Esophagus muscularis mucosa (tissue), 4 donors: ENCODE measurements at regions not wholly inside any gene's neighbourhood (a gene's known extent, or its start where the extent isn't known, plus 50 kb on each side); places are given as distances from the start of the nearest gene placed in this dataset.

Experiments used
- DNase-seq: peaks from one replicate; pipeline ENCODE4 v3.0.0-alpha.2; 2017; ENCODE audit errors: extremely low spot score
- H3K27ac ChIP-seq, 4 donors: fragments of 200-600 bp; sonication (generic); replicated peaks in 1 of 4; 1 replicate in 3 of 4; 2 replicates in 1 of 4; pipeline ENCODE4 v1.5.1; 2016 to 2019; ENCODE audit warnings: mild to moderate bottlenecking in 1 of 4
- H3K27me3 ChIP-seq, 4 donors: fragments of 200-600 bp; sonication (generic); one replicate each; pipeline versions ENCODE4 v1.5.1 to v1.6.0; 2016 to 2019
- H3K36me3 ChIP-seq, 4 donors: fragments of 200-600 bp; sonication (generic); one replicate each; pipeline ENCODE4 v1.5.1; 2016 to 2019
- H3K4me1 ChIP-seq, 4 donors: fragments of 200-600 bp; sonication (generic); one replicate each; pipeline ENCODE4 v1.5.1; 2016 to 2019
- H3K4me3 ChIP-seq, 4 donors: fragments of 200-600 bp; sonication (generic); 1 replicate in 2 of 4; 2 replicates in 2 of 4; pipeline ENCODE4 v1.5.1; 2016 to 2019; ENCODE audit warnings: mild to moderate bottlenecking in 4 of 4, moderate library complexity in 1 of 4
- H3K9me3 ChIP-seq, 4 donors: fragments of 200-600 bp; sonication (generic); 1 replicate in 3 of 4; 2 replicates in 1 of 4; pipeline ENCODE4 v1.5.1; 2016 to 2019
- EP300 ChIP-seq: sonication (generic); formaldehyde crosslinking; IDR thresholded peaks from one replicate; pipeline ENCODE4 v1.6.1; 2017; ENCODE audit warnings: antibody characterized with exemption
- POLR2A ChIP-seq: fragments of 450-650 bp; IDR thresholded peaks from one replicate; pipeline ENCODE4 v1.6.1; 2017; ENCODE audit warnings: antibody characterized with exemption, moderate library complexity, mild to moderate bottlenecking, low read depth
- POLR2AphosphoS5 ChIP-seq, 2 donors: sonication (generic); formaldehyde crosslinking; IDR thresholded peaks; one replicate each; pipeline ENCODE4 v1.6.1; 2017; ENCODE audit warnings: antibody characterized with exemption in 2 of 2
- WGBS: methylation state at CpG from one replicate; pipeline ENCODE4 v1.1.5; 2018; 5-methylcytosine and 5-hydroxymethylcytosine counted together
- intact Hi-C: fragments of 100-400 bp; cut with DNase I; formaldehyde crosslinking; loops from one replicate; pipeline ENCODE4 v1.15.1; 2023
- TF ChIP-seq, protein P1 (sequence below), 3 experiments: fragments of 200-600 bp in 2 of 3; fragments of 450-650 bp in 1 of 3; sonication (generic) in 2 of 3; IDR thresholded peaks; one replicate each; pipeline ENCODE4 v1.5.1; 2017 to 2019; ENCODE audit warnings: antibody characterized with exemption in 3 of 3, mild to moderate bottlenecking in 2 of 3, moderate library complexity in 1 of 3

DNA sequence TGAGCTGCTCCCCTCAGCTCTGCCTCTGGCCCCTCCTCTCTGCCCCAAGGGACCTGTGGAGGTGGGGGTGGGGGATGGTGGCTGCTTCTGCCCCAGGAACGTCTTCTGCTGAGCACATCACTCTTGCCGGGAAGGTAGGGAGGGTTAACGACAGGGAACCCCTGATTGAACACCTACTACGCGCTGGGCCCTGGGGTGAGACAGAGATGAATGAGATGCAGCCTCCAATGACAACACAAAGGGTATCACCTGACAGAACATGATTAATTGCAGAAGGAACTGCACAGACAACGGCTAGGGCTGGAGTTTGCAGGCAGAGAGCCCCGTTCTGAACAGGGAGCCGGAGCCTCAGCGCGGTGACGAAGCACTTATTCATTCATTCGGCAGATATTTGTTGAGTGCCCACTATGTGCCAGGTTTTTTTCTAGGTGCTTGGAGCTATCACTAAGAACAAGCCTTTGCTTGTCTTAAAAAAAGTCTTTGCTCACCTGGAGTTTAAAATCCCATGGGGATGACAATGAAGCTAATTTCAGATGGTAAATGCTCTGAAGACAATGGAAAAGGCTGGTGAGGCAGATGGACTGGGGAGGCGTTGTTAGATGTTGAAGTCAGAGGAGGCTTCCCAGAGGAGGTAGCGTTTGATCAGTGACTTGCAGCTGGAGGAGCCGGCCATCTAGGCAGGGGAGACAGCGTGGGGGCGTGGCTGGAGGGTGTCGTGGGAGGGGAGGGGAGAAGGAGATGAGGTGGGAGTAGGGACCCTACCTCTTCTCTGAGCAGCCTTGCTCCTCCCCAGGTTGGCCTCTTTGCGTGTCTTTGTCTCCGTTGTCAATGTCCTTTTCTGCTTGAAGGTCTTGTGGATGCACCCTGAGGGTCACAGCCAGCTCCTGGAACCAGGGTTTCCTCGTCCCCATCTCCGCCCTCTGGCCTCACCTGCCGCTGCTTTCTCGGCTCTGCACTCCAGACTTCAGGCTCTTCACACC, 103.1 kb upstream of the CSF3R start:
- DNase-seq: no peak
- peaks cover 0 to 92% (median 18%) of the 10 kb centered on the region in 4 donors for H3K27me3 ChIP-seq

DNA sequence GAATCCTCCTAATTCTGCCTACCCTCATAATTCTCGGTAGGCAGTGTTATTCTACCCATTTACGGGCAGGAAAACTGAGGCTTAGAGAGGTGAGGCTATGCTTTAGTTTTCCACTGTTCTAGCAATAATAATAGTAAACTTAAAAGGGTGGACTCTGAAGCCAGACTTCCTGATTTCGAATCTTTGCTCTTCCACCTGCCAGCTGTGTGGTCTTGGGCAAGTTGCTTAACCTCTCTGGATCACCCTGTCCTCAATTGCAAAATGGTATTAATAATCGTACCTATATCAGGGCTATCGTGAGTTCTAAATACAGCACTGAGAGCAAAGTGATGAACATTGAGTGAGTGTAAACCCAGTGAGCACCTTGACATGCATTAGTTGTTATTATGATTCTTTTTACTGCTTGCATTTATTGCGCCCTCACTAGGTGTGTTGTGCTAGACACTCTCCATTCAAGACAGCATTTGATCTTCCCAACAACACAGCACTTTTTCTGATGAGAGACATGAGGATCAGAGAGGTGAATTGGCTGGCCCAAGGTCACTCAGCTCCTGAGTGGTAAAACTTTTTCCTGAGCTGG, 102.3 kb upstream of the CSF3R start:
- TF ChIP-seq POLR2A (no peak), POLR2AphosphoS5 (IDR thresholded peaks at IDR 0.05) (no peak), EP300 (no peak)
- TF ChIP-seq, protein P1, sequence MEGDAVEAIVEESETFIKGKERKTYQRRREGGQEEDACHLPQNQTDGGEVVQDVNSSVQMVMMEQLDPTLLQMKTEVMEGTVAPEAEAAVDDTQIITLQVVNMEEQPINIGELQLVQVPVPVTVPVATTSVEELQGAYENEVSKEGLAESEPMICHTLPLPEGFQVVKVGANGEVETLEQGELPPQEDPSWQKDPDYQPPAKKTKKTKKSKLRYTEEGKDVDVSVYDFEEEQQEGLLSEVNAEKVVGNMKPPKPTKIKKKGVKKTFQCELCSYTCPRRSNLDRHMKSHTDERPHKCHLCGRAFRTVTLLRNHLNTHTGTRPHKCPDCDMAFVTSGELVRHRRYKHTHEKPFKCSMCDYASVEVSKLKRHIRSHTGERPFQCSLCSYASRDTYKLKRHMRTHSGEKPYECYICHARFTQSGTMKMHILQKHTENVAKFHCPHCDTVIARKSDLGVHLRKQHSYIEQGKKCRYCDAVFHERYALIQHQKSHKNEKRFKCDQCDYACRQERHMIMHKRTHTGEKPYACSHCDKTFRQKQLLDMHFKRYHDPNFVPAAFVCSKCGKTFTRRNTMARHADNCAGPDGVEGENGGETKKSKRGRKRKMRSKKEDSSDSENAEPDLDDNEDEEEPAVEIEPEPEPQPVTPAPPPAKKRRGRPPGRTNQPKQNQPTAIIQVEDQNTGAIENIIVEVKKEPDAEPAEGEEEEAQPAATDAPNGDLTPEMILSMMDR (IDR thresholded peaks at IDR 0.05): no peak
- H3K27ac ChIP-seq: no peak overlapping the region
- no peaks in the 10 kb centered on the region for H3K36me3 ChIP-seq
- intact Hi-C loops: no loop called here
- peaks cover 0 to 6% (median 0%) of the 10 kb centered on the region in 4 donors for H3K4me1 ChIP-seq
- WGBS: 74% methylated on average over 6 of the region's 6 CpGs
- H3K9me3 ChIP-seq: no peaks in the 10 kb centered on the region
- H3K4me3 ChIP-seq: no peak overlapping the region
- peaks cover 0 to 90% (median 18%) of the 10 kb centered on the region in 4 donors for H3K27me3 ChIP-seq
- DNase-seq: no peak

More for the DNA sequence above, 103.1 kb upstream of the CSF3R start:
- Histone ChIP-seq H3K36me3 (no peaks in the 10 kb centered on the region), H3K4me1 (peaks cover 0 to 6% (median 0%) of the 10 kb centered on the region in 4 donors), H3K4me3 (no peak overlapping the region), H3K27ac (no peak overlapping the region), H3K9me3 (no peaks in the 10 kb centered on the region)
- 16% methylated on average over 23 of the region's 24 CpGs for WGBS
- TF ChIP-seq, protein P1 (IDR thresholded peaks at IDR 0.05): no peak
- TF ChIP-seq EP300 (no peak), POLR2A (no peak), POLR2AphosphoS5 (IDR thresholded peaks at IDR 0.05) (no peak)
- intact Hi-C loops: no loop called here

DNA sequence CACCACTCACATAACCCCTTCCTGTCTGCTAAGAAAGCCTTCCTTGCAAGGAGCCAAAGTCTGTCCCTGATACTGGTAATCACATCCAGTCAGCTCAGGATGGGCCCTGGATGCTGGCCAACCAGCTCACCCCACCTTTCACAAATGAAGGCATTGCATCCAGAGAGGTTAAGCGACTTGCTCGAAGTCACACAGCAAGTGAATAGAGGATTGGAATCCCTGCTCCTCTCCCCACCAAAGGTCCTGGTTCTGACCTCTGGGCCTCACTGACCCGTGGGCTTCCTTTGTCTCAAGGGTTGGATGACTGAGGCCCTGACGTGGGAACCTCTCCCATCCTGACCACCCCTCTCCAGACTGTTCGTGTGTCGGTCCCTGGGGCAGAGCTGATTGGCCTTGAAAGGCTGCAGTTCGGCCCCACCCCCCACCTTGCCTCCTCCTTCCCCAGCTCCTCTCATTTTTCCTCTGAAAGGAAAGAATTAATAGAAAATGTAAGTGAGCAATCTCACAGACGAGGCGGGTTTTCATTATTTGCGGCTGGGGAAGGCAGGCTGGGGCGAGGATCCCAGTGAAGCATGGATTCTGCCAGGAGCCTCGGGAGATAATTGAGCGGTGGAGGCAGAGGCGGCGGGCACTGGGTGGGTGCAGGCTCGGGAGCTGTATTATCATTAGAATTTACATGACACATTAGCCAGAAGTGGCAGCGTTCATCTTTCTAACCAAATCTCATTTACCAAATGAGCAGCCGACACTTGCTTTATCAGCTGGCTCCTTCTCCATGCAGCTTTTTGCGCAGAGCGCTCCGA, 101.5 kb upstream of the CSF3R start:
- Histone ChIP-seq H3K4me1 (peaks cover 0 to 6% (median 0%) of the 10 kb centered on the region in 4 donors), H3K9me3 (no peaks in the 10 kb centered on the region), H3K27ac (no peak overlapping the region), H3K36me3 (no peaks in the 10 kb centered on the region), H3K27me3 (peaks cover 0 to 83% (median 18%) of the 10 kb centered on the region in 4 donors), H3K4me3 (no peak overlapping the region)
- DNase-seq: no peak
- WGBS: 64% methylated on average over 21 of the region's 21 CpGs
- intact Hi-C loops: no loop called here
- TF ChIP-seq POLR2A (no peak), POLR2AphosphoS5 (IDR thresholded peaks at IDR 0.05) (no peak), EP300 (no peak)
- TF ChIP-seq, protein P1 (IDR thresholded peaks at IDR 0.05): no peak

DNA sequence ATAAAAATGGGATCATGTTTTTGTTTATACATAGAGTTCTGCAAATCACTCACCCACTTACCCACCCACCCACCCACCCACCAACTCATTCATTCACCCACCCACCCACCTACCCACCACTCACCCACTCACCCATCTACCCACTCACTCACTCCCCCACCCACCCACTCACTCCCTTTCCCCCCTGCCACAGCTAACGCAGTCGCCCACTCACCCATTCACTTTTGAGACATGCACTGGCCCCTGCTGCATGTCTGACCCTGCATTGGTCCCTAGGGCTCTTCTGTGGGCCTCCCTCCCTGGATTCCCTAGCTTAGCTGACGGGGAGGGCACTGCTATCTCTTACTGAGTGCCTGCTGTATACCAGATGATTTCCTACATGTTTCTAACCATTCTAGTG, 100.4 kb upstream of the CSF3R start:
- H3K27me3 ChIP-seq: peaks cover 0 to 83% (median 13%) of the 10 kb centered on the region in 4 donors
- intact Hi-C loops: no loop called here
- TF ChIP-seq, protein P1 (IDR thresholded peaks at IDR 0.05): no peak
- TF ChIP-seq POLR2AphosphoS5 (IDR thresholded peaks at IDR 0.05): no peak
- peaks cover 0 to 6% (median 0%) of the 10 kb centered on the region in 4 donors for H3K4me1 ChIP-seq
- H3K9me3 ChIP-seq: no peaks in the 10 kb centered on the region
- H3K4me3 ChIP-seq: no peak overlapping the region
- H3K27ac ChIP-seq: no peak overlapping the region
- 73% methylated on average over 3 of the region's 3 CpGs for WGBS
- no peak for DNase-seq
- no peaks in the 10 kb centered on the region for H3K36me3 ChIP-seq
